Activated T-cell treated with anti-CD3 and anti-CD28 coated beads, Interleukin-2, amount 50 U/mL, for 4 hours (primary cell): ENCODE measurements at regions not wholly inside any gene's neighbourhood (a gene's known extent, or its start where the extent isn't known, plus 50 kb on each side); places are given as distances from the start of the nearest gene placed in this dataset.

ENCODE experiments used
- ATAC-seq, 2 donors: fragments of 200-7000 bp; cut with Tn5 transposase; one replicate each; pipeline ENCODE4 v1.10.0; 2021
- DNase-seq: peaks from one replicate; pipeline ENCODE4 v3.0.0-alpha.2; 2020
- H3K27me3 Mint-ChIP-seq: one replicate; pipeline ENCODE4 v1.8.0; 2021; ENCODE audit warnings: low read depth, mixed read lengths
- H3K36me3 Mint-ChIP-seq: one replicate; pipeline ENCODE4 v1.8.0; 2022; ENCODE audit warnings: mixed read lengths; ENCODE audit not compliant: insufficient read depth
- H3K4me1 Mint-ChIP-seq: one replicate; pipeline ENCODE4 v1.8.0; 2021; ENCODE audit warnings: low read depth, mixed read lengths
- H3K4me3 Mint-ChIP-seq: one replicate; pipeline ENCODE4 v1.8.0; 2021; ENCODE audit warnings: mild to moderate bottlenecking, moderate library complexity, mixed read lengths
- H3K9me3 Mint-ChIP-seq: one replicate; pipeline ENCODE4 v1.8.0; 2021; ENCODE audit warnings: mixed read lengths

GRCh38 chr12:93279565-93280412 is 97.9 kb upstream of the NUDT4 start:
- H3K27me3 Mint-ChIP-seq: no peaks in the 10 kb centered on the region
- H3K4me1 Mint-ChIP-seq: no peaks in the 10 kb centered on the region
- no peak for ATAC-seq
- H3K4me3 Mint-ChIP-seq: no peak overlapping the region
- DNase-seq: no peak
- no peaks in the 10 kb centered on the region for H3K9me3 Mint-ChIP-seq
- no peaks in the 10 kb centered on the region for H3K36me3 Mint-ChIP-seq

GRCh38 chr12:93287149-93287548 is 90.6 kb upstream of the NUDT4 start:
- ATAC-seq (no peak), DNase-seq (no peak)
- Mint-ChIP-seq H3K4me1 (no peaks in the 10 kb centered on the region), H3K9me3 (no peaks in the 10 kb centered on the region), H3K4me3 (no peak overlapping the region), H3K27me3 (no peaks in the 10 kb centered on the region), H3K36me3 (no peaks in the 10 kb centered on the region)

GRCh38 chr12:93288626-93289025 is 89.1 kb upstream of the NUDT4 start:
- Mint-ChIP-seq H3K36me3 (no peaks in the 10 kb centered on the region), H3K4me3 (no peak overlapping the region), H3K27me3 (no peaks in the 10 kb centered on the region), H3K4me1 (no peaks in the 10 kb centered on the region), H3K9me3 (no peaks in the 10 kb centered on the region)
- no peak for DNase-seq
- ATAC-seq: no peak

GRCh38 chr12:93290391-93290790 is 87.3 kb upstream of the NUDT4 start:
- H3K27me3 Mint-ChIP-seq: peaks cover 2% of the 10 kb centered on the region
- no peaks in the 10 kb centered on the region for H3K4me1 Mint-ChIP-seq
- H3K9me3 Mint-ChIP-seq: no peaks in the 10 kb centered on the region
- no peak overlapping the region for H3K4me3 Mint-ChIP-seq
- ATAC-seq (no peak), DNase-seq (no peak)
- H3K36me3 Mint-ChIP-seq: no peaks in the 10 kb centered on the region

GRCh38 chr12:93292213-93292612 is 85.5 kb upstream of the NUDT4 start:
- H3K4me3 Mint-ChIP-seq: no peak overlapping the region
- ATAC-seq (no peak), DNase-seq (no peak)
- peaks cover 2% of the 10 kb centered on the region for H3K27me3 Mint-ChIP-seq
- no peaks in the 10 kb centered on the region for H3K9me3 Mint-ChIP-seq
- no peaks in the 10 kb centered on the region for H3K36me3 Mint-ChIP-seq
- no peaks in the 10 kb centered on the region for H3K4me1 Mint-ChIP-seq

GRCh38 chr12:93292731-93293566 is 84.8 kb upstream of the NUDT4 start:
- Mint-ChIP-seq H3K36me3 (no peaks in the 10 kb centered on the region), H3K27me3 (peaks cover 2% of the 10 kb centered on the region), H3K4me3 (no peak overlapping the region), H3K4me1 (no peaks in the 10 kb centered on the region), H3K9me3 (no peaks in the 10 kb centered on the region)
- no peak for DNase-seq
- no peak for ATAC-seq

- ATAC-seq: no peak
- H3K4me3 Mint-ChIP-seq: no peak overlapping the region
- no peaks in the 10 kb centered on the region for H3K36me3 Mint-ChIP-seq
- DNase-seq: no peak
- H3K27me3 Mint-ChIP-seq: peaks cover 2% of the 10 kb centered on the region
- no peaks in the 10 kb centered on the region for H3K4me1 Mint-ChIP-seq
- H3K9me3 Mint-ChIP-seq: no peaks in the 10 kb centered on the region
Observed at GRCh38 chr12:93297032-93297431, 80.7 kb upstream of the NUDT4 start.

GRCh38 chr12:93297536-93297935 is 80.2 kb upstream of the NUDT4 start:
- Mint-ChIP-seq H3K4me1 (no peaks in the 10 kb centered on the region), H3K9me3 (no peaks in the 10 kb centered on the region), H3K4me3 (no peak overlapping the region), H3K36me3 (no peaks in the 10 kb centered on the region), H3K27me3 (peaks cover 2% of the 10 kb centered on the region)
- DNase-seq (no peak), ATAC-seq (no peak)

- ATAC-seq (no peak), DNase-seq (no peak)
- H3K4me1 Mint-ChIP-seq: no peaks in the 10 kb centered on the region
- H3K9me3 Mint-ChIP-seq: no peaks in the 10 kb centered on the region
- no peaks in the 10 kb centered on the region for H3K36me3 Mint-ChIP-seq
- H3K4me3 Mint-ChIP-seq: no peak overlapping the region
- H3K27me3 Mint-ChIP-seq: peaks cover 1% of the 10 kb centered on the region
Observed at GRCh38 chr12:93299262-93299846, 78.4 kb upstream of the NUDT4 start.

- no peaks in the 10 kb centered on the region for H3K36me3 Mint-ChIP-seq
- no peaks in the 10 kb centered on the region for H3K9me3 Mint-ChIP-seq
- H3K4me1 Mint-ChIP-seq: no peaks in the 10 kb centered on the region
- DNase-seq (no peak), ATAC-seq (no peak)
- H3K27me3 Mint-ChIP-seq: no peaks in the 10 kb centered on the region
- no peak overlapping the region for H3K4me3 Mint-ChIP-seq
Observed at GRCh38 chr12:93300611-93301021, 77.1 kb upstream of the NUDT4 start.

GRCh38 chr12:93302331-93303229 is 75.1 kb upstream of the NUDT4 start:
- H3K36me3 Mint-ChIP-seq: no peaks in the 10 kb centered on the region
- ATAC-seq (no peak), DNase-seq (no peak)
- H3K4me3 Mint-ChIP-seq: no peak overlapping the region
- no peaks in the 10 kb centered on the region for H3K4me1 Mint-ChIP-seq
- no peaks in the 10 kb centered on the region for H3K27me3 Mint-ChIP-seq
- H3K9me3 Mint-ChIP-seq: peaks cover 8% of the 10 kb centered on the region

- ATAC-seq: no peak
- peaks cover 8% of the 10 kb centered on the region for H3K9me3 Mint-ChIP-seq
Observed at GRCh38 chr12:93306636-93307035, 71.1 kb upstream of the NUDT4 start.

GRCh38 chr12:93308281-93308680 is 69.4 kb upstream of the NUDT4 start:
- Mint-ChIP-seq H3K4me3 (no peak overlapping the region), H3K36me3 (no peaks in the 10 kb centered on the region), H3K9me3 (peaks cover 8% of the 10 kb centered on the region), H3K4me1 (no peaks in the 10 kb centered on the region), H3K27me3 (no peaks in the 10 kb centered on the region)
- ATAC-seq: no peak
- no peak for DNase-seq

More at GRCh38 chr12:93306636-93307035, 71.1 kb upstream of the NUDT4 start:
- Mint-ChIP-seq H3K27me3 (no peaks in the 10 kb centered on the region), H3K4me1 (no peaks in the 10 kb centered on the region), H3K4me3 (no peak overlapping the region), H3K36me3 (no peaks in the 10 kb centered on the region)
- DNase-seq: no peak

- H3K4me3 Mint-ChIP-seq: no peak overlapping the region
- no peaks in the 10 kb centered on the region for H3K9me3 Mint-ChIP-seq
- no peak for ATAC-seq
Observed at GRCh38 chr12:93311827-93312226, 65.9 kb upstream of the NUDT4 start.

More at GRCh38 chr12:93311827-93312226, 65.9 kb upstream of the NUDT4 start:
- DNase-seq: no peak
- no peaks in the 10 kb centered on the region for H3K36me3 Mint-ChIP-seq
- H3K27me3 Mint-ChIP-seq: no peaks in the 10 kb centered on the region
- no peaks in the 10 kb centered on the region for H3K4me1 Mint-ChIP-seq
